ENCODE measurements at regions not wholly inside any gene's neighbourhood (a gene's known extent, or its start where the extent isn't known, plus 50 kb on each side); places are given as distances from the start of the nearest gene placed in this dataset.

GRCh38 chr6:144695858-144696533 lies 410.9 kb downstream of the UTRN start:
- intact Hi-C loops (cut with micrococcal nuclease): loop anchor here (2.0 kb wide), 1 partner anchor 15 kb away; no protein-coding TSS in a partner anchor
- H3F3A ChIP-seq (ENCODE audit: low read length, unreplicated experiment): no peaks in the 10 kb centered on the region
- H3K4me1 ChIP-seq (ENCODE audit: insufficient read depth, low read length): peaks cover 13% of the 10 kb centered on the region
- no peak for DNase-seq
- TF ChIP-seq EZH2phosphoT487 (IDR thresholded peaks at IDR 0.05; ENCODE audit: borderline replicate concordance, low read length): no peak
- no peak for TF ChIP-seq CTCF (conservative IDR thresholded peaks at IDR 0.05; ENCODE audit: low read depth, low read length)
- TF ChIP-seq EZH2 (IDR thresholded peaks at IDR 0.05; ENCODE audit: low read length, unreplicated experiment): no peak
- H3K4me2 ChIP-seq (ENCODE audit: low read length): no peak overlapping the region
- ChIA-PET POLR2A (ENCODE audit: unreplicated experiment) (no interaction called here), CTCF (no interaction called here)
- no peak overlapping the region for H3K9ac ChIP-seq (ENCODE audit: low read length)
- H4K20me1 ChIP-seq (ENCODE audit: low read length): no peaks in the 10 kb centered on the region
- BruUV-seq (replicated peaks): no TSS peak
- no peaks in the 10 kb centered on the region for H3K27me3 ChIP-seq (ENCODE audit: low read length)
- H3K79me2 ChIP-seq (ENCODE audit: low read length): no peaks in the 10 kb centered on the region
- H3K4me3 ChIP-seq (ENCODE audit: low read length): no peak overlapping the region
- no peak overlapping the region for H3K27ac ChIP-seq (ENCODE audit: low read length)
- no peak overlapping the region for H2AFZ ChIP-seq (ENCODE audit: low read length)
- H3K9me2 ChIP-seq (replicated peaks; ENCODE audit: low read length): no peaks in the 10 kb centered on the region
- H3K9me3 ChIP-seq (ENCODE audit: low read length): no peaks in the 10 kb centered on the region
- no peaks in the 10 kb centered on the region for H3K36me3 ChIP-seq (ENCODE audit: low read depth, low read length)
- ATAC-seq: no peak

DNA sequence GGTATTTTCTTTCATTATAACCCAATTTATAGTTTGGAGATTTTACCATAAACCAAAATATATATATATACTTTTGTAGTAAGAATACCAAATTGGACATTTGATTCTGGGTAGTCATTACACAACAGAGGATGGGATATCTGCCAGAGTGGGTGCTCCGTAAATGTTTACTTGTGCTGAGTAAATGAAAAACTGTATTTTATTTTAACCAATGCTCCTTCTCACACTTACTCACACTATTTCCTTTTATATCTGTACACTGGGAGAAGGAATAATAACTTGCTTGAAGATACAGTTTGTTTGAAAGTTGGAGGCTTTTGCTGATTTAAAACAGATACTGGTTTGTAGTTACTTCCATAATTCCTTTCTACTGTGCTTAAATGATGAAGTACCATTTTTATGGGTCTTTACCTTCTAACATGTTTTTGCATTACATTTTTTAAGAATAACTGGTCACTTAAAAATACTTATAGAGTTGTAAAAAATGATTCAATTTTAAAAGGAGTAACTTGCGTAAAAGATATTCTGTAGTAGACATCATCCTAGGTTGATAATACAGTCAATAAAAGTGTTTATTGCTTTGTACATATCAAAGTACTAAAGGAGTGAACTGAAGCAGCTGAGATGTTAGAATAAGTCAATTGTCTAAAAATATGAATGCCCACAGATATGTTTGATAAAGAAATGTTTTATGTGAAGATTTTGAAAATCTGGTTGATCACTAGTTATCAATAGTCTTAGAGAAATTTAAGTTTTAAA lies 411.7 kb downstream of the UTRN start:
- Histone ChIP-seq H3K79me2 (ENCODE audit: low read length) (no peaks in the 10 kb centered on the region), H3K9me2 (replicated peaks; ENCODE audit: low read length) (no peaks in the 10 kb centered on the region), H3K9ac (ENCODE audit: low read length) (no peak overlapping the region), H3K4me2 (ENCODE audit: low read length) (peak overlapping the region; percentile 48), H3K27ac (ENCODE audit: low read length) (peak overlapping the region; percentile 34; the same call in 1 of the 2 replicates), H3K9me3 (ENCODE audit: low read length) (no peaks in the 10 kb centered on the region), H3F3A (ENCODE audit: low read length, unreplicated experiment) (no peaks in the 10 kb centered on the region), H3K4me1 (ENCODE audit: insufficient read depth, low read length) (peaks cover 13% of the 10 kb centered on the region), H2AFZ (ENCODE audit: low read length) (no peak overlapping the region), H3K36me3 (ENCODE audit: low read depth, low read length) (no peaks in the 10 kb centered on the region), H3K4me3 (ENCODE audit: low read length) (no peak overlapping the region), H4K20me1 (ENCODE audit: low read length) (no peaks in the 10 kb centered on the region), H3K27me3 (ENCODE audit: low read length) (no peaks in the 10 kb centered on the region)
- TF ChIP-seq EZH2 (IDR thresholded peaks at IDR 0.05; ENCODE audit: low read length, unreplicated experiment): no peak
- TF ChIP-seq EZH2phosphoT487 (IDR thresholded peaks at IDR 0.05; ENCODE audit: borderline replicate concordance, low read length): no peak
- no peak for TF ChIP-seq CTCF (conservative IDR thresholded peaks at IDR 0.05; ENCODE audit: low read depth, low read length)
- CTCF ChIA-PET: no interaction called here
- DNase-seq (peak; percentile 61), ATAC-seq (peak; percentile 84)
- intact Hi-C loops (cut with micrococcal nuclease): loop anchor here (2.0 kb wide), 1 partner anchor 14 kb away; no protein-coding TSS in a partner anchor
- POLR2A ChIA-PET (ENCODE audit: unreplicated experiment): no interaction called here
- no TSS peak for BruUV-seq (replicated peaks)

GRCh38 chr6:144697369-144697760 lies 412.2 kb downstream of the UTRN start:
- H3K4me2 ChIP-seq (ENCODE audit: low read length): no peak overlapping the region
- no peaks in the 10 kb centered on the region for H3K36me3 ChIP-seq (ENCODE audit: low read depth, low read length)
- H3K79me2 ChIP-seq (ENCODE audit: low read length): no peaks in the 10 kb centered on the region
- H4K20me1 ChIP-seq (ENCODE audit: low read length): no peaks in the 10 kb centered on the region
- H3K9ac ChIP-seq (ENCODE audit: low read length): no peak overlapping the region
- peaks cover 13% of the 10 kb centered on the region for H3K4me1 ChIP-seq (ENCODE audit: insufficient read depth, low read length)
- intact Hi-C loops (cut with micrococcal nuclease): loop anchor here (2.0 kb wide), 1 partner anchor 13 kb away; no protein-coding TSS in a partner anchor
- ChIA-PET CTCF (no interaction called here), POLR2A (ENCODE audit: unreplicated experiment) (no interaction called here)
- no peaks in the 10 kb centered on the region for H3K27me3 ChIP-seq (ENCODE audit: low read length)
- no peak overlapping the region for H3K27ac ChIP-seq (ENCODE audit: low read length)
- H2AFZ ChIP-seq (ENCODE audit: low read length): no peak overlapping the region
- no TSS peak for BruUV-seq (replicated peaks)
- H3F3A ChIP-seq (ENCODE audit: low read length, unreplicated experiment): no peaks in the 10 kb centered on the region
- no peak for DNase-seq
- no peak for ATAC-seq
- no peak overlapping the region for H3K4me3 ChIP-seq (ENCODE audit: low read length)
- no peaks in the 10 kb centered on the region for H3K9me3 ChIP-seq (ENCODE audit: low read length)
- TF ChIP-seq EZH2 (IDR thresholded peaks at IDR 0.05; ENCODE audit: low read length, unreplicated experiment) (no peak), EZH2phosphoT487 (IDR thresholded peaks at IDR 0.05; ENCODE audit: borderline replicate concordance, low read length) (no peak), CTCF (conservative IDR thresholded peaks at IDR 0.05; ENCODE audit: low read depth, low read length) (no peak)
- H3K9me2 ChIP-seq (replicated peaks; ENCODE audit: low read length): no peaks in the 10 kb centered on the region

All from PC-3 (cell line).